Dedifferentiated amniotic fluid mesenchymal stem cell (primary cell): ENCODE measurements at regions not wholly inside any gene's neighbourhood (a gene's known extent, or its start where the extent isn't known, plus 50 kb on each side); places are given as distances from the start of the nearest gene placed in this dataset.

Experiments used
- DNase-seq: peaks from one replicate; pipeline ENCODE4 v3.0.0-alpha.2; 2016; ENCODE audit errors: extremely low spot score

- no peak for DNase-seq
These were observed 152.0 kb downstream of the CHRM3 start for GRCh38 chr1:239538239-239538988.

GRCh38 chr1:239539051-239539450 is 152.7 kb downstream of the CHRM3 start:
- DNase-seq, result no peak

GRCh38 chr1:239539812-239540211 is 153.4 kb downstream of the CHRM3 start:
- DNase-seq, result no peak

DNA sequence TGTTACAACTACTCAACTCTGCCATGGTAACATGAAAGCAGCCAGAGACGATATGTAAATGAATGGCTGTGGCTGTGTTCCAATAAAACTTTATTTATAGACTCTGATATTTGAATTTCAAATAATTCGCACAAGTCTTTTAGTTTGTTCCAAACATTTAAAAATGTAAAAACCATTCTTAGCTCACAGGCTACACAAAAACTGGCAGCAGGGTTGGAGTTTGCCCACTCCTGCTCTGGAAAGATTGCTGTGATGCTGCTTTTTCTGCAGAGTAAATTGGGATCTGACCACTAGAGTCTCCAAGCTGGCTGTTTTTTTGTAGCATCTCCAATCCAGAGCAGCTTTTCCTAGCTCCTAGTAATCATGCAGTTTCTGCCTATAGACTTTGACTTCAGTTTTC is 157.5 kb downstream of the CHRM3 start:
- DNase-seq, result no peak

GRCh38 chr1:239545466-239545865 is 159.1 kb downstream of the CHRM3 start:
- DNase-seq, result no peak

DNA sequence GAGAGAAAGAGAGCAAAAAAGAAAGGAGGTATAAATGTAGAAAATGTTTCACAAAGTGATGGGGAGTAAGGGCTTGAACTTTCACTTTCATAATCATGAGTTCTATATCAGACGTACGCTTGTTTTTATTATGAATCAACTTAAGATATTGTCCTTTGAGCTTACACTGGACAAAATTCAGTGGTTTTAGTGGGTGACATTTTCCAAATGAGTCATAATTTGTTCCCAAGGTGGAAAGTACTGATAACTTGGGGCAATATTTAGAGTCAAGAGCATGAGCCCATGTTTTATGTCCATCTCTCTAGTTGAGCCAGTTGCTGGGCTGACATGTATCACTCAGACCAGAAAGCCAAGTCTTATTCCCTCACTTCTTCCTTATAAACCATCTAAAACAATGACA is 161.6 kb downstream of the CHRM3 start:
- DNase-seq, result no peak

DNA sequence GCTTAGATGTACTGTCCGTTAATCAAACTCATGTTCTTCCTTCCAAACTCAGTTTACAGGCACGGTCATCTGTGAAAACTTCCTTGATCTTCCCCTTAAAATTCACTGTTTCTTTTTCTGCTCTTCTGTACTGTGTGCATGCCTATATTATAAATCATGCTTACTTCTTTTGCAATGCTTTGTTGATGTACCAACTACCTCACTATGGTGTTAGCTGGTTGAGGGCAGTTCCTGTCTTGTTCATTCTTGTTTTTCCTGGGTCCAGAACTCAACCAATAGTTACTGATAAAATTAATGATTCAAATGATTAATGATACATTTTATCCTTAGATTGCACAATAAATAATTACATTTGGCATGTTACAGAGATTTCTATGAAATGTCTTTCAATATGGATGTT is 163.8 kb downstream of the CHRM3 start:
- DNase-seq, result no peak

DNA sequence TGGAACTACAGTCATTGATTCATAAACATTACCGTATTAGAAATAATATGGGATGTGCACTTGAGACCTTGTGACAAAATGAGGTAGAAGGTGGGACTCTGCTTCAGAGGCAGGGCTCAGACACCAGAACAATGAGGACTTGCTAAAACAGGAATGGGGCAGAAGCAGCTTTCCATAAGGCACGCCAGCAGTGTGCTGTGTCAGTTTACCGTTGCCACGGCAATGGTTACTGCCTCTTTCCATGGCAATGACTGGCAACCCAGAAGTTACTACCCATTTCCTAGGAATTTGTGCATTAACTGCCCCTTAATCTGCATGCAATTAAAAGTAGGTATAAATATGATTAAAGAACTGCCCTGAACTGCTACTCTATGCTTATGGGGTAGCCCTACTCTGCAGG is 169.0 kb downstream of the CHRM3 start:
- no peak for DNase-seq

DNA sequence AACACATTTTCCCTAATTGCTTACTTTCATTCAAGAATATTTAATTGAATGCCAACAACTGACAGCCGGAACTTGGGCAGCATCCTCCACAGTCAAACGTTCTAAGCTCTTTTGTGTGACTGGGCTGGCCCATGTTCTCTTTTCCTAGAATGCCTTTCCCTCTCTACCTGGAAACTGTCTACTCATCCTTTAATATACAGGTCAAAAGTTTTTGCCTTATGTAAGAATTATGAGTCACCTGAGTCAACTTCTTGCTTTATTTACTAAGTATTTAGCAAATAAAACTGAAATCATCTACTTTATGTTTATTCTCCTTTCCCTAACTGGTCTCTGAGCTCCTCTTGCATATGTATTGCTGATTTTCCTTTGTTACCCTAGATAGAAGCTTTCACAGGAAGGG is 172.2 kb downstream of the CHRM3 start:
- DNase-seq, result no peak

DNA sequence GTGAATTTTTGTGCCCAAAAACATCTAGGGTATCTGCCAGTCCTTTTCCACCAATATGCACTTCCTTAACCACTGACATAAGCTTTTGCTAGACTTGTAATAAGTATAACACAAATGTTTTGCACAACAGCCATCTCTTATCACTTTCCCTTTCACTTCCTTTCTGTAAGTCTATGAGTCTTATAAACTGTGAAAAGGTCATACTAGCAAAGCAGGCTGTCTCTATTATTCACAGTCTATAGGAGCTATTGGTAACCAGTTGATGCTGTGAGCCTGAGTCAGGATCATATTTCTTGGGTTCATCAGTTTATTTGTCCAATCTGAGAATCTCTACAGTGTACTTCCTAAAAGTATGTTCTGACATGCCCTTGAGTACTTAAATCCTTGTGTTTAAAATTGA is 172.6 kb downstream of the CHRM3 start:
- no peak for DNase-seq

- DNase-seq, result no peak
These were observed 174.6 kb downstream of the CHRM3 start for GRCh38 chr1:239560921-239561320.

- no peak for DNase-seq
These were observed 175.7 kb downstream of the CHRM3 start for GRCh38 chr1:239562095-239562494.

DNA sequence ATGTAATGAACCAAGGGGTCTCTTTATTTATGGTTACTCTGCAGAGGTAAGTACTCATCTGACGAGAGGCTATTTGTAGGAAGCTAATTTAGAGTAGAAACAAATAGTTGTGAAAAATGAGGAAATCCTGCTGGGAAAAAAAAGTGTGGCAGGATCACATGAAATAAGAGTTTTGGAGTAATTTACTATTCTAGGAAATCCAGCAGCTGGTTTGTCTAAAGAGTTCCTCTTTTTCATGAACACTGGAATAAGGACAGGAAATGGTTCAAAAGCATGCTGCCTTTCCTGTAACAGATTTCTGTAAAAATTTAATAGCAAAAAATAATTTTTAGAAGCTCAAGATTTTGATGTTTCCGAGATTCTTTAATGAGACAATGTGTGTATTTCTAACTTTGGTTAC is 177.3 kb downstream of the CHRM3 start:
- DNase-seq, result no peak

- no peak for DNase-seq
These were observed 179.7 kb downstream of the CHRM3 start for GRCh38 chr1:239566074-239566473.

DNA sequence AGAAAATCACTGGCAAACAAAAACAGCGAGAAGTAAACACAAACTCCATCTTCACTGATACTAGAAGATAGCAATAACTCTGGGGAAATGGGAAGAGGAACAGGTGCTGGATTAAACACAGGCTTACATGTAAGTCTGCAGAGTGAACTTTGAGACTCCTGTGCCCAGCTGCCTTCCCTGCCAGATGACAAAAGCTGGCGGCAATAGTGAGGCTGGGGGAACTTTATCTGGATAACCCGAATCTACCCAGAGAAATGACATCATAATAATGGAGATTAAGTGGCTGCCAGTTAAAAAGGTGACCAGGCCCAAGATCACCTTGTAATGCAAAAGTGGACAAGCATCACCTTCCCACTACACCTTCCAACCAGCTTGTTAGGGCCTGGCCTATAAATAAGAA is 184.5 kb downstream of the CHRM3 start:
- DNase-seq, result no peak

DNA sequence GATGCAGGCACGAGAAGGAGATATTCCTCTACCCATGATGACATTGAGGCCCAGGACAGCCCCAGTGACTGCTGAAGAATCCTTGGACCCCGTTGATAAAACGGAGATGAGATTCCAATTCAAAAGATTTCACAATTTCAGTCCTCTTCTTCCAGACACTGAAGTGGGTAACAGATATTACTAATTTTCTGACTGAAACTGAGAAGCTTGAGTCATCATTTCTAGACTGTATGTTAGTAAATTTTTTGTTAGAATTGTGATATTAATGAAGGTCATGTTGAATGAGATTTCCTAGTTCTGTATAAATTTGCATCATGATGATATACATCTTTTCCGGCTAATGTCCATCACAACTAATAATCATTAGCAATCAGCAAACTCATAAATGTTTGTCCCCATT is 185.8 kb downstream of the CHRM3 start:
- no peak for DNase-seq

- DNase-seq, result no peak
These were observed 187.7 kb downstream of the CHRM3 start for GRCh38 chr1:239574112-239574511.

GRCh38 chr1:239575113-239575512 is 188.7 kb downstream of the CHRM3 start:
- DNase-seq, result no peak

- DNase-seq, result no peak
These were observed 197.2 kb downstream of the CHRM3 start for GRCh38 chr1:239583536-239583935.

- DNase-seq, result no peak
These were observed 199.8 kb downstream of the CHRM3 start for GRCh38 chr1:239586128-239586527.

GRCh38 chr1:239587066-239587465 is 200.7 kb downstream of the CHRM3 start:
- DNase-seq, result no peak

DNA sequence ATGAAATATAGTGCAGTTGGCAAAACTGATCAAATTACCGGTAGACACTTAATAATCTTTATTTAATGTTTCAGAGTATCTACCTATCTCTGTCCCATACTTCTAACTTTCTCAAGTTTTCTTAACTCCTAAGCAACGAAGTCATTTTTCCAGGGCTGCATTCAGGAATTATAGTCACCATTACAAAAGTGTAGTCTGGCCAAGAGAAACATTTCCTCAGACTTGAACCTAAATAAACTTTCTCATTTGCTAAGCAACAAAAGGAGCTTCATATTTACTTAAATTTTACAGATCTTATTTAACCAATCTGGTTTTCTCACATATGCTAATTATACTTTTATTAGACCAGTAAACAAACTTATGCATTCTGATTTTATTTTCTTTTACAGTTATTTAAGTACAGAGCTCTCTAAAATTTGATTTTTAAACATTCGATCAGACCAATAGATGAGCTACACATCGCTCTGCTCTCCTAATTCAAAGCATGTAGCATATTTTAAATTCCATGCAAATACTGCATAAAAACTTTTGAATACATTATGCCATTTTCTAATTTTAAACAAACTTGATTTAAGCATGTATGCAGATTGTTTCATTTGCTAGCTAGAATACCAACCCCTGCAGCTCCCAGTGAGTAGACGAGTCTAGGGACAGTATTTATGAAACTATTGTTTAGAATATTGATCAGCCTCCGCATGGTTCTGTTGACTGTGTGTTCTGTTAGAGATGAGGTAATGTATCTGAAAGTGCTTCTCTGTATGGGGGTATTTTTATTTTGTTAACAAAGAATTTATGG is 201.4 kb downstream of the CHRM3 start:
- DNase-seq, result no peak

GRCh38 chr1:239590556-239590955 is 204.2 kb downstream of the CHRM3 start:
- no peak for DNase-seq
